ENCODE measurements at regions not wholly inside any gene's neighbourhood (a gene's known extent, or its start where the extent isn't known, plus 50 kb on each side); places are given as distances from the start of the nearest gene placed in this dataset.
A peak's percentile ranks its signal among the peaks of the same experiment; 100 is the strongest.

DNA sequence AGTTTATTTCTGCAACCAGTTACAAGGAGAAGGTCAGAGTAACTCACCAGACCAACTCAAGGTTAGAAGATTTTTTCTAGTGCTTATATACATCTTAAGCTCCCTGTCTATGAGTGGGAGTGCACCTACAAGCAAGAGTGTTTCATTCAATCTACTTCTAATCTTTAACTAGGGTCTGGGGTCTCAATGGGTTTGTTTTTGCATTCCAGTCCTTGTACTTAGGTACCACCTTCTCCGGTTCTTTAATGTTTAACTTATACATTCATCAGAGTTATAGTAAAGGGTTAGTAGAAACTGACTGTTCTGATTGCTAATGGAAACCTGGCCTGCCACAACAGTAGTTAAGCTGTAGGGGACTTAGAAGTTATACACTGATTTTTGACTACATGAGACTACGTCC is 271.7 kb downstream of the HTR1A start:
- Mint-ChIP-seq H3K9me3 (ENCODE audit: unreplicated experiment) (no peaks in the 10 kb centered on the region), H3K27me3 (ENCODE audit: insufficient read depth, unreplicated experiment) (no peaks in the 10 kb centered on the region), H3K4me3 (ENCODE audit: unreplicated experiment) (no peak overlapping the region), H3K4me1 (ENCODE audit: insufficient read depth, unreplicated experiment) (peaks cover 5% of the 10 kb centered on the region), H3K36me3 (ENCODE audit: insufficient read depth, unreplicated experiment) (no peaks in the 10 kb centered on the region), H3K27ac (ENCODE audit: low read depth, unreplicated experiment) (no peak overlapping the region)
- POLR2A ChIA-PET, result no interaction called here
- BruUV-seq (replicated peaks), result no TSS peak
- intact Hi-C loops (cut with micrococcal nuclease), result no loop called here
- DNase-seq (ENCODE audit: unreplicated experiment), result no peak
- CTCF ChIA-PET, result no interaction called here
- TF ChIP-seq, protein P1, sequence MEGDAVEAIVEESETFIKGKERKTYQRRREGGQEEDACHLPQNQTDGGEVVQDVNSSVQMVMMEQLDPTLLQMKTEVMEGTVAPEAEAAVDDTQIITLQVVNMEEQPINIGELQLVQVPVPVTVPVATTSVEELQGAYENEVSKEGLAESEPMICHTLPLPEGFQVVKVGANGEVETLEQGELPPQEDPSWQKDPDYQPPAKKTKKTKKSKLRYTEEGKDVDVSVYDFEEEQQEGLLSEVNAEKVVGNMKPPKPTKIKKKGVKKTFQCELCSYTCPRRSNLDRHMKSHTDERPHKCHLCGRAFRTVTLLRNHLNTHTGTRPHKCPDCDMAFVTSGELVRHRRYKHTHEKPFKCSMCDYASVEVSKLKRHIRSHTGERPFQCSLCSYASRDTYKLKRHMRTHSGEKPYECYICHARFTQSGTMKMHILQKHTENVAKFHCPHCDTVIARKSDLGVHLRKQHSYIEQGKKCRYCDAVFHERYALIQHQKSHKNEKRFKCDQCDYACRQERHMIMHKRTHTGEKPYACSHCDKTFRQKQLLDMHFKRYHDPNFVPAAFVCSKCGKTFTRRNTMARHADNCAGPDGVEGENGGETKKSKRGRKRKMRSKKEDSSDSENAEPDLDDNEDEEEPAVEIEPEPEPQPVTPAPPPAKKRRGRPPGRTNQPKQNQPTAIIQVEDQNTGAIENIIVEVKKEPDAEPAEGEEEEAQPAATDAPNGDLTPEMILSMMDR (IDR thresholded peaks at IDR 0.05; ENCODE audit: unreplicated experiment), result no peak

DNA sequence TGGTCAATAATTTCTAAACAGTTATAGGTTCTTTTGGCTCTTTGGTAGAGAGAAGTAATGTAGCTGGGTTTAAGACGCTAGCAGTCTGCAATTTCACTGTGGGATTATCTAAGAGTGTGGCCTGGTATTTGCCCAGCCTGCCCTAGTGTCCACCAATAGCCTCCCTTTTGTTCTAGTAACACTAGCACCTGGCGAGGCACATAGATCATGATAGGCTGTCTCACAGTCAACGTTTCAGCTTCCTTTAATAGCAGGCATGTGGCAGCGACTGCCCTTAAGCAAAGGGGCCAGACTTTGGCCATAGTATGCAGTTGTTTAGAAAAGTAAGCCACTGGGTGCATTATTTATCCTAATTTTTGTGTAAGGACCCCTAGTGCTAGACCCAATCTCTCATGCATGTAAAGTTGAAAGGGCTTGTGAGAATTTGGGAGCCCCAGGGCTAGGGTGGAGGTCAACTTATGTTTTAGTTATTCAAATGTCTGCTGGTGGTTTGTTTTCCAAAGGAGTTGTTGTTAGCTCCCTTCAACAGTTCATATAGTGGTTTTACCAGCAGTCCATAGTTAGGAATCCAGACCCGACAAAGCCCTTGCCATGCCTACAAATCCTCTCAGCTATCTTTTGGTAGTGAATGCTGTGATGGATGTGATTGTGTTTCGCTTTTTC is 274.3 kb downstream of the HTR1A start:
- TF ChIP-seq, protein P1 (IDR thresholded peaks at IDR 0.05; ENCODE audit: unreplicated experiment), result no peak
- no peak for DNase-seq (ENCODE audit: unreplicated experiment)
- no TSS peak for BruUV-seq (replicated peaks)
- Mint-ChIP-seq H3K4me1 (ENCODE audit: insufficient read depth, unreplicated experiment) (peaks cover 5% of the 10 kb centered on the region), H3K4me3 (ENCODE audit: unreplicated experiment) (no peak overlapping the region), H3K27ac (ENCODE audit: low read depth, unreplicated experiment) (no peak overlapping the region), H3K27me3 (ENCODE audit: insufficient read depth, unreplicated experiment) (no peaks in the 10 kb centered on the region), H3K9me3 (ENCODE audit: unreplicated experiment) (no peaks in the 10 kb centered on the region), H3K36me3 (ENCODE audit: insufficient read depth, unreplicated experiment) (no peaks in the 10 kb centered on the region)
- CTCF ChIA-PET, result no interaction called here
- POLR2A ChIA-PET, result no interaction called here
- intact Hi-C loops (cut with micrococcal nuclease), result no loop called here

DNA sequence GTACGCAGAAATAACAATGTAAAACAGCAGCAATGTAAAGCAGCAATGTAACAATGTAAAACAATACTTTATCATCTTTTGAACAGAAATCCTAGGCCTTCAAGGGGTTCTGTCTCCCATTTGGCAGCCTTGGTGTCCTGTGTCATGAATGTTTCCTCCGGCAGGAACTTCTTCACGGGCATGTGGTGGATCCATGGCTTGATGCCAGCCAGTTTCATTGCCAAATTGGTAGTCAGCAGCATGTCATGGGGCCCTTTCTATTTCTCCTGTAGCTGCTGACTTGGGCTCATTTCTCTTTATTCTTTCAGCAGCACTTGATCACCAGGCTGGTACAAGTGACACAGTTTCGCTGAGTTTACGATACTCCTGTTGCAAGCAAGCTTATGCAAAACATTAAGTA is 275.3 kb downstream of the HTR1A start:
- CTCF ChIA-PET, result no interaction called here
- no peak overlapping the region for H3K4me3 Mint-ChIP-seq (ENCODE audit: unreplicated experiment)
- no peaks in the 10 kb centered on the region for H3K36me3 Mint-ChIP-seq (ENCODE audit: insufficient read depth, unreplicated experiment)

DNA sequence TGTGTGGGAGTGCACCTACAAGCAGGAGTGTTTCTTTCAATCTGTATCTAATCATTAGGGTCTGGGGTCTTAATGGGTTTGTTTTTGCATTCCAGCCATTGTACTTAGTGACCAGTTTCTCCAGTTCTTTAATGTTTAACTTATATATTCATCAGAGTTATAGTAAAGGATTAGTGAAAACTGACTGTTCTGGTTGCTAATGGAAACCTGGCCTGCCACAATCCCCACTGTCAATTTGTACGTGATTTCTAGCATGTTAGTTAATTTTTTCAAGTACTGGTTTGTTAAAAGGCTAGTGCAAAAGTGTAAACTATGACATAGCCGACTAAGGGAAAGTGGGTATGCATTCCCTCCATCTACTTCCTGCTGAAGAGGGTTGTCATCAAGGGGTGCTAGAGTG is 276.1 kb downstream of the HTR1A start:
- Mint-ChIP-seq H3K9me3 (ENCODE audit: unreplicated experiment) (no peaks in the 10 kb centered on the region), H3K27ac (ENCODE audit: low read depth, unreplicated experiment) (no peak overlapping the region), H3K4me1 (ENCODE audit: insufficient read depth, unreplicated experiment) (peaks cover 5% of the 10 kb centered on the region), H3K4me3 (ENCODE audit: unreplicated experiment) (no peak overlapping the region), H3K27me3 (ENCODE audit: insufficient read depth, unreplicated experiment) (no peaks in the 10 kb centered on the region), H3K36me3 (ENCODE audit: insufficient read depth, unreplicated experiment) (no peaks in the 10 kb centered on the region)
- intact Hi-C loops (cut with micrococcal nuclease), result no loop called here
- ChIA-PET POLR2A (interaction anchor here (0.6 kb wide), 1 partner anchor 88 kb away, joined by 3 read pairs; no protein-coding TSS in a partner anchor), CTCF (no interaction called here)
- TF ChIP-seq, protein P1 (IDR thresholded peaks at IDR 0.05; ENCODE audit: unreplicated experiment), result no peak
- no TSS peak for BruUV-seq (replicated peaks)
- DNase-seq (ENCODE audit: unreplicated experiment), result no peak

More for the DNA sequence above, 275.3 kb downstream of the HTR1A start:
- Mint-ChIP-seq H3K27me3 (ENCODE audit: insufficient read depth, unreplicated experiment) (no peaks in the 10 kb centered on the region), H3K27ac (ENCODE audit: low read depth, unreplicated experiment) (no peak overlapping the region), H3K9me3 (ENCODE audit: unreplicated experiment) (no peaks in the 10 kb centered on the region), H3K4me1 (ENCODE audit: insufficient read depth, unreplicated experiment) (peaks cover 5% of the 10 kb centered on the region)
- peak; percentile 72 for DNase-seq (ENCODE audit: unreplicated experiment)
- TF ChIP-seq, protein P1 (IDR thresholded peaks at IDR 0.05; ENCODE audit: unreplicated experiment), result no peak
- intact Hi-C loops (cut with micrococcal nuclease), result no loop called here
- no TSS peak for BruUV-seq (replicated peaks)
- POLR2A ChIA-PET, result interaction anchor here (0.6 kb wide), 1 partner anchor 87 kb away, joined by 3 read pairs; no protein-coding TSS in a partner anchor

Data from MCF 10A (cell line).